ENCODE measurements at regions not wholly inside any gene's neighbourhood (a gene's known extent, or its start where the extent isn't known, plus 50 kb on each side); places are given as distances from the start of the nearest gene placed in this dataset.

- Histone ChIP-seq H3K9me3 (ENCODE audit: low read depth, low read length, poor library complexity, severe bottlenecking) (no peaks in the 10 kb centered on the region), H3K4me1 (ENCODE audit: insufficient read depth, low read length, poor library complexity, severe bottlenecking) (no peaks in the 10 kb centered on the region), H3K4me3 (ENCODE audit: low read depth, low read length, poor library complexity, severe bottlenecking) (no peak overlapping the region), H3K36me3 (ENCODE audit: insufficient read depth, low read length, poor library complexity, severe bottlenecking) (no peaks in the 10 kb centered on the region), H3K27me3 (replicated peaks; ENCODE audit: insufficient read depth, low read depth, low read length, poor library complexity) (no peaks in the 10 kb centered on the region), H3K27ac (ENCODE audit: low read depth, low read length, poor library complexity, severe bottlenecking) (no peak overlapping the region)
- CTCF ChIA-PET, result no interaction called here
- POLR2A ChIA-PET (ENCODE audit: low non-redundant PET), result no interaction called here
- no peak for DNase-seq (ENCODE audit: low spot score)
- BruUV-seq (replicated peaks), result no TSS peak
- TF ChIP-seq CTCF (conservative IDR thresholded peaks at IDR 0.05; ENCODE audit: low read depth, low read length), result no peak
- TF ChIP-seq EZH2 (IDR thresholded peaks at IDR 0.05; ENCODE audit: borderline replicate concordance, low read depth, low read length, poor library complexity, severe bottlenecking), result no peak
- intact Hi-C loops (cut with micrococcal nuclease; ENCODE audit: unreplicated experiment), result no loop called here
Measured at GRCh38 chr4:38306482-38307071, 346.4 kb downstream of the PTTG2 start.

GRCh38 chr4:38308728-38309311 lies 348.6 kb downstream of the PTTG2 start:
- intact Hi-C loops (cut with micrococcal nuclease; ENCODE audit: unreplicated experiment), result no loop called here

GRCh38 chr4:38309471-38309870 lies 349.3 kb downstream of the PTTG2 start:
- intact Hi-C loops (cut with micrococcal nuclease; ENCODE audit: unreplicated experiment), result no loop called here
- H3K27me3 ChIP-seq (replicated peaks; ENCODE audit: insufficient read depth, low read depth, low read length, poor library complexity), result no peaks in the 10 kb centered on the region
- POLR2A ChIA-PET (ENCODE audit: low non-redundant PET), result no interaction called here
- H3K4me3 ChIP-seq (ENCODE audit: low read depth, low read length, poor library complexity, severe bottlenecking), result no peak overlapping the region
- TF ChIP-seq EZH2 (IDR thresholded peaks at IDR 0.05; ENCODE audit: borderline replicate concordance, low read depth, low read length, poor library complexity, severe bottlenecking) (no peak), CTCF (conservative IDR thresholded peaks at IDR 0.05; ENCODE audit: low read depth, low read length) (no peak)
- no peak overlapping the region for H3K27ac ChIP-seq (ENCODE audit: low read depth, low read length, poor library complexity, severe bottlenecking)
- H3K36me3 ChIP-seq (ENCODE audit: insufficient read depth, low read length, poor library complexity, severe bottlenecking), result no peaks in the 10 kb centered on the region
- no peak for DNase-seq (ENCODE audit: low spot score)
- H3K4me1 ChIP-seq (ENCODE audit: insufficient read depth, low read length, poor library complexity, severe bottlenecking), result no peaks in the 10 kb centered on the region
- no peaks in the 10 kb centered on the region for H3K9me3 ChIP-seq (ENCODE audit: low read depth, low read length, poor library complexity, severe bottlenecking)
- CTCF ChIA-PET, result no interaction called here
- no TSS peak for BruUV-seq (replicated peaks)

More at GRCh38 chr4:38308728-38309311, 348.6 kb downstream of the PTTG2 start:
- Histone ChIP-seq H3K36me3 (ENCODE audit: insufficient read depth, low read length, poor library complexity, severe bottlenecking) (no peaks in the 10 kb centered on the region), H3K27ac (ENCODE audit: low read depth, low read length, poor library complexity, severe bottlenecking) (no peak overlapping the region), H3K9me3 (ENCODE audit: low read depth, low read length, poor library complexity, severe bottlenecking) (no peaks in the 10 kb centered on the region), H3K4me1 (ENCODE audit: insufficient read depth, low read length, poor library complexity, severe bottlenecking) (no peaks in the 10 kb centered on the region), H3K4me3 (ENCODE audit: low read depth, low read length, poor library complexity, severe bottlenecking) (no peak overlapping the region), H3K27me3 (replicated peaks; ENCODE audit: insufficient read depth, low read depth, low read length, poor library complexity) (no peaks in the 10 kb centered on the region)
- POLR2A ChIA-PET (ENCODE audit: low non-redundant PET), result no interaction called here
- TF ChIP-seq EZH2 (IDR thresholded peaks at IDR 0.05; ENCODE audit: borderline replicate concordance, low read depth, low read length, poor library complexity, severe bottlenecking) (no peak), CTCF (conservative IDR thresholded peaks at IDR 0.05; ENCODE audit: low read depth, low read length) (no peak)
- no peak for DNase-seq (ENCODE audit: low spot score)
- BruUV-seq (replicated peaks), result no TSS peak
- CTCF ChIA-PET, result no interaction called here

Measured in A673 (cell line).